IMR-90 (cell line): ENCODE measurements at regions not wholly inside any gene's neighbourhood (a gene's known extent, or its start where the extent isn't known, plus 50 kb on each side); places are given as distances from the start of the nearest gene placed in this dataset.

Source experiments
- ATAC-seq: fragments of 200-7000 bp; cut with Tn5 transposase; 2 replicates; pipeline ENCODE4 v1.9.1; 2020; ENCODE audit warnings: low read depth, mild to moderate bottlenecking, moderate library complexity
- BruUV-seq: library from RNA; stranded (reverse); fragments of 400-500 nt; replicated peaks from 2 replicates; lab custom pipeline; 2021; lab: Mats Ljungman, UMichigan
- CTCF ChIA-PET: fragments of 300-600 bp; formaldehyde crosslinking; extraction: SDS; loops from one replicate; lab custom pipeline; 2021; ENCODE audit warnings: antibody characterized with exemption; lab: Yijun Ruan, JAX
- POLR2A ChIA-PET: fragments of 300-600 bp; sonication (Branson Sonifier 250); formaldehyde crosslinking; loops from one replicate; lab custom pipeline; 2022; ENCODE audit warnings: antibody characterized with exemption; ENCODE audit not compliant: unreplicated experiment; lab: Charles Lee
- DNase-seq: peaks from one replicate; pipeline ENCODE4 v3.0.0; 2013
- H2AFZ ChIP-seq: replicated peaks from 2 replicates; pipeline ENCODE3; 2013; ENCODE audit warnings: low read length, mild to moderate bottlenecking; ENCODE audit not compliant: poor library complexity
- H2AK5ac ChIP-seq: 2 replicates; pipeline ENCODE4 v1.6.1; 2013; ENCODE audit warnings: low read depth, low read length, inconsistent platforms
- H2AK9ac ChIP-seq: replicated peaks from 2 replicates; pipeline ENCODE3; 2013; ENCODE audit warnings: mild to moderate bottlenecking, low read depth, low read length, moderate library complexity; ENCODE audit not compliant: poor library complexity
- H2BK120ac ChIP-seq: 2 replicates; pipeline ENCODE4 v1.6.1; 2013; ENCODE audit warnings: low read depth, low read length, inconsistent platforms
- H2BK15ac ChIP-seq: 3 replicates; pipeline ENCODE4 v1.6.1; 2013; ENCODE audit warnings: low read depth, low read length, inconsistent platforms
- H2BK20ac ChIP-seq: 2 replicates; pipeline ENCODE4 v1.6.1; 2013; ENCODE audit warnings: low read depth, mild to moderate bottlenecking, inconsistent platforms, low read length, moderate library complexity
- H2BK5ac ChIP-seq: 2 replicates; pipeline ENCODE4 v1.6.1; 2013; ENCODE audit warnings: mild to moderate bottlenecking, low read depth, low read length, inconsistent platforms; ENCODE audit not compliant: poor library complexity, severe bottlenecking
- H3K14ac ChIP-seq: replicated peaks from 2 replicates; pipeline ENCODE4 v1.6.1; 2013; ENCODE audit warnings: low read depth, low read length, inconsistent platforms
- H3K18ac ChIP-seq: 2 replicates; pipeline ENCODE4 v1.6.1; 2013; ENCODE audit warnings: low read depth, low read length, control low read depth
- H3K23ac ChIP-seq: 2 replicates; pipeline ENCODE4 v1.6.1; 2013; ENCODE audit warnings: low read depth, low read length, inconsistent platforms
- H3K27ac ChIP-seq: 2 replicates; pipeline ENCODE4 v1.5.1; 2013; ENCODE audit warnings: mild to moderate bottlenecking, control low read depth, low read length; ENCODE audit not compliant: insufficient read depth
- H3K27me3 ChIP-seq: 2 replicates; pipeline ENCODE4 v1.6.1; 2013; ENCODE audit warnings: low read length; ENCODE audit not compliant: control insufficient read depth, insufficient read depth
- H3K36me3 ChIP-seq: 2 replicates; pipeline ENCODE4 v1.6.1; 2013; ENCODE audit warnings: low read length, mixed read lengths; ENCODE audit not compliant: control insufficient read depth, insufficient read depth
- H3K4ac ChIP-seq: 2 replicates; pipeline ENCODE4 v1.6.1; 2013; ENCODE audit warnings: low read depth, low read length, inconsistent platforms
- H3K4me1 ChIP-seq: 2 replicates; pipeline ENCODE4 v1.6.1; 2013; ENCODE audit warnings: low read length, mixed read lengths; ENCODE audit not compliant: control insufficient read depth, insufficient read depth
- H3K4me2 ChIP-seq: 2 replicates; pipeline ENCODE4 v1.6.1; 2013; ENCODE audit warnings: low read depth, mild to moderate bottlenecking, control low read depth, low read length, moderate library complexity
- H3K4me3 ChIP-seq: 2 replicates; pipeline ENCODE4 v1.5.1; 2013; ENCODE audit warnings: low read depth, mild to moderate bottlenecking, control low read depth, low read length, moderate library complexity; ENCODE audit not compliant: insufficient read depth
- H3K56ac ChIP-seq: 2 replicates; pipeline ENCODE4 v1.6.1; 2013; ENCODE audit warnings: low read length, inconsistent platforms; ENCODE audit not compliant: insufficient read depth; ENCODE audit errors: extremely low read depth
- H3K79me1 ChIP-seq, 2 experiments: 2 replicates each; pipeline ENCODE4 v1.6.1; 2013; ENCODE audit warnings: low read length in 2 of 2, inconsistent platforms in 1 of 2, low read depth in 1 of 2
- H3K9ac ChIP-seq: 2 replicates; pipeline ENCODE4 v1.6.1; 2013; ENCODE audit warnings: low read depth, low read length, control low read depth
- H3K9me1 ChIP-seq: 2 replicates; pipeline ENCODE4 v1.6.1; 2013; ENCODE audit warnings: low read length, inconsistent platforms; ENCODE audit not compliant: insufficient read depth
- H3K9me3 ChIP-seq: 2 replicates; pipeline ENCODE4 v1.6.1; 2013; ENCODE audit warnings: low read length; ENCODE audit not compliant: control insufficient read depth, insufficient read depth
- H4K20me1 ChIP-seq: 2 replicates; pipeline ENCODE4 v1.6.1; 2013; ENCODE audit warnings: low read length, inconsistent platforms; ENCODE audit not compliant: insufficient read depth
- H4K5ac ChIP-seq: 2 replicates; pipeline ENCODE4 v1.6.1; 2013; ENCODE audit warnings: mild to moderate bottlenecking, low read depth, low read length, control low read depth
- H4K8ac ChIP-seq, 2 experiments: 2 replicates each; pipeline ENCODE4 v1.6.1; 2013; ENCODE audit warnings: low read depth in 2 of 2, low read length in 2 of 2, control low read depth in 1 of 2, inconsistent platforms in 1 of 2
- H4K91ac ChIP-seq: 2 replicates; pipeline ENCODE4 v1.6.1; 2013; ENCODE audit warnings: low read depth, low read length, inconsistent platforms; ENCODE audit not compliant: insufficient read depth
- MXI1 ChIP-seq: IDR thresholded peaks from 2 replicates; pipeline ENCODE4 v1.6.1; 2012; ENCODE audit warnings: low read depth, mild to moderate bottlenecking, low read length, moderate library complexity, borderline replicate concordance
- WGBS, 2 experiments: methylation state at CpG; one replicate each; pipeline versions ENCODE4 v1.1.5 to v1.1.7; 2013; ENCODE audit warnings: missing lambda C conversion rate in 2 of 2; ENCODE audit not compliant: insufficient read length in 1 of 2; ENCODE audit errors: extremely low coverage in 2 of 2; 5-methylcytosine and 5-hydroxymethylcytosine counted together
- dilution Hi-C: fragments of 300-500 bp; cut with HindIII; formaldehyde crosslinking; loops from one replicate; pipeline ENCODE4 v1.14.3; 2018; ENCODE audit warnings: low sequenced_read_pairs; ENCODE audit not compliant: unreplicated experiment
- in situ Hi-C: fragments of 300-500 bp; cut with MboI; formaldehyde crosslinking; loops from 3 replicates; pipeline ENCODE4 v1.14.3; 2019; ENCODE audit warnings: low sequenced_read_pairs, inconsistent platforms, mixed read lengths
- intact Hi-C: fragments of 100-400 bp; cut with micrococcal nuclease; formaldehyde crosslinking; loops from 2 replicates; pipeline ENCODE4 v1.10.0; 2022

DNA sequence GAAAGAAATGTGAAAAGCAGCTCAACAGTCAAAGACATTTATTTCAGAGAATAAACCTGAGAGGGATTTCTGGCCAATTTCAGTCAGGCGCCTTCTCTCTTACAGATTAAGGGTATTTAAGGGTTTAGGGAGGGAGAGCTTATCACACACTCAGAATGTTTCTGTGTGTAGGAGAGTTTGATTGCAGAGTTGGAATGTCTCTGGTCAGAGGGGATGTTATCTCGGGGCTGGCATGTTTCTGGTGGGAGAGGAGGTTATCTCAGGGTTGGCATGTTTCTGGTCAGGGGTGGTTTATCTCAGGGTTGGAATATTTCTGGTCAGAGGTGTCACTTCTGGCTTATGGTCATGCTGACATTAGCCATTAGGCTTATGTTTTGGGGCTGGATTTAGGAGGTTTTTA lies 1920.5 kb upstream of the PCDH7 start:
- H4K8ac ChIP-seq, result no peak overlapping the region
- ChIA-PET CTCF (no interaction called here), POLR2A (no interaction called here)
- H3K9me1 ChIP-seq, result no peaks in the 10 kb centered on the region
- intact Hi-C loops (no loop called here), dilution Hi-C loops (no loop called here), in situ Hi-C loops (no loop called here)
- no peaks in the 10 kb centered on the region for H3K36me3 ChIP-seq
- H3K4me1 ChIP-seq, result no peaks in the 10 kb centered on the region
- no peak overlapping the region for H3K9ac ChIP-seq
- WGBS, 2 experiments, result no CpG with 5 or more reads among the region's 2 CpGs
- no peak overlapping the region for H2AK5ac ChIP-seq
- no peak overlapping the region for H2BK15ac ChIP-seq
- no peak overlapping the region for H4K91ac ChIP-seq
- no peak overlapping the region for H3K27ac ChIP-seq
- no peak overlapping the region for H3K18ac ChIP-seq
- H3K56ac ChIP-seq, result no peak overlapping the region
- H2BK120ac ChIP-seq, result no peak overlapping the region
- H2AFZ ChIP-seq, result no peak overlapping the region
- H2BK5ac ChIP-seq, result no peak overlapping the region
- H3K9me3 ChIP-seq, result peaks cover 2% of the 10 kb centered on the region; the same call in 1 of the 2 replicates
- no peak overlapping the region for H2BK20ac ChIP-seq
- no peaks in the 10 kb centered on the region for H3K79me1 ChIP-seq
- no peaks in the 10 kb centered on the region for H3K27me3 ChIP-seq
- H3K4ac ChIP-seq, result no peak overlapping the region
- H3K4me3 ChIP-seq, result no peak overlapping the region
- H3K14ac ChIP-seq, result no peak overlapping the region
- H3K4me2 ChIP-seq, result no peak overlapping the region
- H2AK9ac ChIP-seq, result no peak overlapping the region
- H3K23ac ChIP-seq, result no peak overlapping the region
- ATAC-seq, result no peak
- H4K5ac ChIP-seq, result no peak overlapping the region
- BruUV-seq, result no TSS peak
- H4K20me1 ChIP-seq, result no peaks in the 10 kb centered on the region
- DNase-seq, result no peak
- TF ChIP-seq MXI1, result no peak
